ENCODE measurements at regions not wholly inside any gene's neighbourhood (a gene's known extent, or its start where the extent isn't known, plus 50 kb on each side); places are given as distances from the start of the nearest gene placed in this dataset.

DNA sequence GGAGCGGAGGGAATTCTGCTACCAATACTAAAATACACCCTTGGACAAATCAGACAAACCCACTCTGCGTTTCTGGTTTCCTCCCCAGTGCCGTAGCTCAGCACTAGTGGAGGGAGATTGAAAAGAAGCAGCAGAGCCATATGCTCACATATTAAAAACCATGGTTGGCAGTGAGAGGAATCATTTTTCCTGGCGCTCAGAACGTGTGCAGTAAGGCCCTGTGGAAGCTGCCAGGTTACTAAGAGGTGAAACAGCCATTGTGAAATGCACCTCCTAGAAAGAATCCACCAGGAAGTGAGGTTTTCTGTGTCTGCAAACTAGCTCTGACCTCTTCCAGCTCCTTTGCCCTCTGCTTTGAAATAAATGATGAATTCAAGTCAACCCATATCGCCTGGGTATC is 177.2 kb downstream of the ERCC6L2 start:
- H3K27ac ChIP-seq, result no peak overlapping the region
- TF ChIP-seq, protein P1, sequence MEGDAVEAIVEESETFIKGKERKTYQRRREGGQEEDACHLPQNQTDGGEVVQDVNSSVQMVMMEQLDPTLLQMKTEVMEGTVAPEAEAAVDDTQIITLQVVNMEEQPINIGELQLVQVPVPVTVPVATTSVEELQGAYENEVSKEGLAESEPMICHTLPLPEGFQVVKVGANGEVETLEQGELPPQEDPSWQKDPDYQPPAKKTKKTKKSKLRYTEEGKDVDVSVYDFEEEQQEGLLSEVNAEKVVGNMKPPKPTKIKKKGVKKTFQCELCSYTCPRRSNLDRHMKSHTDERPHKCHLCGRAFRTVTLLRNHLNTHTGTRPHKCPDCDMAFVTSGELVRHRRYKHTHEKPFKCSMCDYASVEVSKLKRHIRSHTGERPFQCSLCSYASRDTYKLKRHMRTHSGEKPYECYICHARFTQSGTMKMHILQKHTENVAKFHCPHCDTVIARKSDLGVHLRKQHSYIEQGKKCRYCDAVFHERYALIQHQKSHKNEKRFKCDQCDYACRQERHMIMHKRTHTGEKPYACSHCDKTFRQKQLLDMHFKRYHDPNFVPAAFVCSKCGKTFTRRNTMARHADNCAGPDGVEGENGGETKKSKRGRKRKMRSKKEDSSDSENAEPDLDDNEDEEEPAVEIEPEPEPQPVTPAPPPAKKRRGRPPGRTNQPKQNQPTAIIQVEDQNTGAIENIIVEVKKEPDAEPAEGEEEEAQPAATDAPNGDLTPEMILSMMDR (conservative IDR thresholded peaks at IDR 0.05), result no peak
- TF ChIP-seq ZFX (IDR thresholded peaks at IDR 0.05), result no peak

DNA sequence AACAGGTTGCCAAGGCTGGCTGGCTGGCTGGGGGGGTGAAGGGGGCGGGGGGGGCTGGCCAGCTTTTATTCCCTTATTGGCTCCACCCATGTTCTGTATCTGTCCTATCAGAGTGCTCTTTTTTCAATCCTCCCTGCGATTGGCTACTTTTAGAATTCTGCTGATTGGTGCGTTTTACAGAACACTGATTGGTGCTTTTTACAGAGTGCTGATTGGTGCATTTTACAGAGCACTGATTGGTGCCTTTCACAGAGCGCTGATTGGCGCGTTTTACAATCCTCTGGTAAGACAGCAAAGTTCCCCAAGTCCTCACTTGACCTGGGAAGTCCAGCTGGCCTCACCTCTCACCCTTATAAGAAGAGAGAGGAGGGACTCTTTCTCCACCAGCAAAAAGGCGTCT is 175.9 kb downstream of the ERCC6L2 start:
- TF ChIP-seq, protein P1 (conservative IDR thresholded peaks at IDR 0.05), result no peak
- no peak for TF ChIP-seq ZFX (IDR thresholded peaks at IDR 0.05)
- no peak overlapping the region for H3K27ac ChIP-seq

DNA sequence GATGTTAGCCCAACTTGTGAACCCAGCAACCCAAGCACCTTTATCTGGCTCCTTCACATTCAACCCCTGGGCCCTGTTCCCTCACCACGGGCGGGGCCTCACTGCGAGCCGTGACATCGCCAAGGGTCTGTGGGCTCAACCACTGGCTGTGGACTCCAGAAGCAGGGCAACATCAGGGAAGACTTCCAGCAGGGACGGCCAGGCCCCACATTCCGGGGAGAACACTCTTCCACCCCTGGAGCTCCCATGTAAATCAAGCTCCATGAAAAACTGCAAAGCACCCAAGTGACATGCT is 175.3 kb downstream of the ERCC6L2 start:
- TF ChIP-seq, protein P1 (conservative IDR thresholded peaks at IDR 0.05), result no peak
- TF ChIP-seq ZFX (IDR thresholded peaks at IDR 0.05), result no peak
- no peak overlapping the region for H3K27ac ChIP-seq

DNA sequence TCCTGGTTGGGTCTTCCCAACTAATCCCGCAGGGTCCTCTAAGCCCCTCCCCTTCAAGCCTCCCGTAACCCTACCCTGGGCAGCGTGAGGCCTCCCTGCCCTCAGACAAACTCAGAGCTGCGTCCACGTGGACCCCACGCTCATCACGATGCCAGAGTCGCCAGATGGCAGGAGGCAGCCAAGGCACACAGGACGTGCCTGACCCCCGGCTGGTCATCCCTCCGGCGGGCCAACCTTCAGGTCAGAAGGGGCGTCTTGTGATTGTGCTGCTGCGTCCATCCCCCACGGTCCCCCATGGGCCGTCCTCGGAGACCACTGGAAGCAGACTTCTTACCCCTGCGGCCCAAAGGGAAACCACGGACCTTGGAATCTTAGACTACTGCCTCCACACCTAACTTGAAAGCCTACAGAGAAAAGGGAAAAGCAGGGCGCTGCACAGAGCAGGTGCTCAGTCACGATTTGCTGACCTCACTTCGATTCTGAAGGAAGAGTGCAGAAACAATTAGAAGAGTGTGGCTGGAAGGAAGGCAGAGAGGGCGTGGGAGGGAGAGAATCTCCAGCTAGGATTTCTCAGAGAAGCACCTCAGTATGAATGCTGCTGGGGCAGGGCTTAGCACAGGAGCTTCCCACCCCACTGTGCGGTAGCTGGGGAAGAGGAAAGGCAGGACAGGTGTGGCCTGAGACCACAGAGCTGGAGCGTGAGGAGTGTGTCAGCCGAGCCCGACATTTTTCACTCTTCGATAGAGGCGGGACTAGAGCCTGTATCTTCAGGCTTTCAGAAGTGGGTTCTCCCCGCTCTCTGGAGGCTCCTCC is 174.8 kb downstream of the ERCC6L2 start:
- TF ChIP-seq ZFX (IDR thresholded peaks at IDR 0.05), result no peak
- TF ChIP-seq, protein P1 (conservative IDR thresholded peaks at IDR 0.05), result no peak
- H3K27ac ChIP-seq, result peak overlapping the region; percentile 58

DNA sequence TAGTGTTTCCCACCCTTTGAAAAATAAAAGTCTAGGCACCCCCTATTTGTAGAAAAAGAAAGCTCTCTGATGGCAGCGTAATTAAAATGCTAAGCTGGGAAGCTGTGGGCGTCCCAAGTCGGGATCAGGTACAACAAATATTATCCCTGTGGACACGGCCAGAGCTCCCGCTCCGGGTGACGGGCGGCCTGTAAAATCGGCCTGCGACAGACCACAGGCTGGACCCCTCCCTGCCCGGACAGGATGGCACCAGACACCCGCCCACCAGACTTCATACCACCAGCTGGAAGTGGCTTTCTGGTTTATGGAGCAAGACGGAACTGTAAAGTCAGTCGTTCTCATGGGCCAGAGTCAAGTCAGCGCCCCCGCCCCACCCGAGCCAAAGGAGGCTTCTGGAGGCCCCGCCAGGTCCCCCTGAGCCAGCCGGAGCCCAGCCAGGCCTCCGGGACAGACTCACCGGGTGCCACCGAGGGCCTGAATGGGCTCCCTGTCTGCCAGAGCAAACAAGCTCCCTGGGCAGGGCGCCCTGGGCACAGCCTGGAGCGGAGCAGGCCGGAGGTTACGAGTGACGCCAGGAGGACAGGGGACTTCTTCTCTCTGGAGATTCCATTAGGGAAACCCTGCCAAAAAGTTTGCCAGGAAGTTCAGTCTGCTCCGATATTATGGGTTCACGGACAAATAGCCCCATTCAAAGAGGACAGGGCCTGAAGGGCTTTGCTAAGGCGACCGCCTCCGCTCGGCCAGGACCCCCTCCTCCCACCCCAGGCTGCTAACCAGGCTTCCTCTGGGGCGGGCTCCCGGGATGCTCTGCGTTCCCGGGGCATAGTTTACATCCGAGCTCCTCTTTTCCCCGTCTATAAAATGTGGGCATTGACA is 173.7 kb downstream of the ERCC6L2 start:
- peak; percentile 33; the same call in 1 of the 2 replicates for TF ChIP-seq ZFX (IDR thresholded peaks at IDR 0.05)
- TF ChIP-seq, protein P1 (conservative IDR thresholded peaks at IDR 0.05), result no peak

DNA sequence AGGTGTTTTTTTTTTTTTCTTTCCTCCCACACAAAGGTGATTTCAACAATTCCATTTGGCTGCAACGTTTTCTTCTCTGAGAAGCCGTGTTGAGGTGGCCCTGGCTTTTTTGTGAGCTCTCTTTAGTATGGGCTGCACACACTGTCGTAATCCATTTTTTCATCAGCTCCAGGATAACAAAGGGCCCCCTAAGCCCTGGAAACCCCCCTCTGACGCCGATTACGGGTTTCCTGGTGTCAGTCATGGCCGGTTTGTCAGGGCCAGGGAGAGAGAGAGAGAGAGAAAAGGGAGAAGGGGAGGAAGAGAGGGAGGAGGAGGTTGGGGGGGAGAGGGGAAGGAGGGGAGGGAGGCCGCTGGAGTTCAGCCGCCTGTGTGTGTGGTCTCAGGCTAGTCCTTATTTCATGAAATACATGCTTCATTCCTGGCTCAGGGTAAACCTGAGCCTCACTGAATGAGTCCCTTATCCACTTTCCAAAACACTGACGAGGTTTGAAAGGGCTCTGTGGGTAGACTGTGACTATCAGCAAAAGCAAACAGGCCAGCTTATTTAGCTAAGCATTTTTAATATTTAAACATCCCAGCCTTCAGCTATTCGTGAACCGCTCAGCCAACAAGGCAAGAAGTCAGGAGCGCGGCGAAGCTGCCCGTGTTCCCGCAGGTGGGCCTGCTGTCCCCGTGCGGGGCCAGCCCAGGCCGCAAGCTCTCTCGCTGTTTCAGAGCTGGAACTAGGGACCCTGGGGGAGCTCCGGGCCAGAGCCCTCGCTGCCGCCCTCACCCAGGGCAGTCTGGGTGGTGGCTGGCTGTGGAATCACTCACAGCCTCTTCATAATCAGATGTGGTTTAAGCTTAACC is 172.8 kb downstream of the ERCC6L2 start:
- TF ChIP-seq ZFX (IDR thresholded peaks at IDR 0.05), result no peak
- TF ChIP-seq, protein P1 (conservative IDR thresholded peaks at IDR 0.05), result no peak
- peak overlapping the region; percentile 58 for H3K27ac ChIP-seq

More for the DNA sequence above, 173.7 kb downstream of the ERCC6L2 start:
- peak overlapping the region; percentile 58 for H3K27ac ChIP-seq

All from C4-2B (cell line).